Gastroesophageal sphincter (tissue), 4 donors: ENCODE measurements at regions not wholly inside any gene's neighbourhood (a gene's known extent, or its start where the extent isn't known, plus 50 kb on each side); places are given as distances from the start of the nearest gene placed in this dataset.
"Not testable (repeated sequence)": the region's sequence is repeated elsewhere in the genome, so short reads cannot be mapped to it uniquely, and the experiment has no call there.

Source experiments
- ATAC-seq: fragments of 150-250 bp; one replicate; pipeline ENCODE4 v1.9.1; 2016; ENCODE audit warnings: mild to moderate bottlenecking, moderate library complexity
- H3K27ac ChIP-seq, 4 donors: fragments of 200-600 bp; sonication (generic) in 3 of 4; 1 replicate in 3 of 4; 2 replicates in 1 of 4; pipeline ENCODE4 v1.5.1; 2016 to 2019
- H3K27me3 ChIP-seq: fragments of 200-600 bp; sonication (generic); one replicate; pipeline ENCODE4 v1.5.1; 2019
- H3K36me3 ChIP-seq, 2 donors: fragments of 200-600 bp; sonication (generic); one replicate each; pipeline ENCODE4 v1.5.1; 2019; ENCODE audit warnings: control low read depth in 1 of 2
- H3K4me1 ChIP-seq, 3 donors: fragments of 200-600 bp; sonication (generic); 1 replicate in 2 of 3; 2 replicates in 1 of 3; pipeline ENCODE4 v1.5.1; 2016 to 2019; ENCODE audit warnings: control low read depth in 2 of 3
- H3K4me3 ChIP-seq, 2 donors: fragments of 200-600 bp; sonication (generic); one replicate each; pipeline ENCODE4 v1.5.1; 2019; ENCODE audit warnings: mild to moderate bottlenecking in 1 of 2, moderate library complexity in 1 of 2
- H3K9me3 ChIP-seq, 3 donors: fragments of 200-600 bp; sonication (generic); one replicate each; pipeline ENCODE4 v1.5.1; 2017 to 2019; ENCODE audit warnings: control low read depth in 2 of 3
- CTCF ChIP-seq, 4 experiments: fragments of 200-600 bp in 2 of 4; fragments of 450-650 bp in 2 of 4; sonication (generic) in 1 of 4; IDR thresholded peaks; one replicate each; pipeline ENCODE4 v1.5.1; 2017 to 2019; ENCODE audit warnings: antibody characterized with exemption in 4 of 4, mild to moderate bottlenecking in 2 of 4, moderate library complexity in 2 of 4
- EP300 ChIP-seq: sonication (generic); formaldehyde crosslinking; IDR thresholded peaks from one replicate; pipeline ENCODE4 v1.6.1; 2017; ENCODE audit warnings: antibody characterized with exemption, mild to moderate bottlenecking
- POLR2A ChIP-seq, 2 donors: fragments of 450-650 bp; IDR thresholded peaks; one replicate each; pipeline ENCODE4 v1.6.1; 2017; ENCODE audit warnings: antibody characterized with exemption in 2 of 2, mild to moderate bottlenecking in 2 of 2, moderate library complexity in 1 of 2
- POLR2AphosphoS5 ChIP-seq: sonication (generic); formaldehyde crosslinking; IDR thresholded peaks from one replicate; pipeline ENCODE4 v1.6.1; 2017; ENCODE audit warnings: antibody characterized with exemption
- WGBS, 2 donors: methylation state at CpG; one replicate each; pipeline ENCODE4 v1.1.5; 2018; ENCODE audit warnings: low coverage in 1 of 2; 5-methylcytosine and 5-hydroxymethylcytosine counted together

DNA sequence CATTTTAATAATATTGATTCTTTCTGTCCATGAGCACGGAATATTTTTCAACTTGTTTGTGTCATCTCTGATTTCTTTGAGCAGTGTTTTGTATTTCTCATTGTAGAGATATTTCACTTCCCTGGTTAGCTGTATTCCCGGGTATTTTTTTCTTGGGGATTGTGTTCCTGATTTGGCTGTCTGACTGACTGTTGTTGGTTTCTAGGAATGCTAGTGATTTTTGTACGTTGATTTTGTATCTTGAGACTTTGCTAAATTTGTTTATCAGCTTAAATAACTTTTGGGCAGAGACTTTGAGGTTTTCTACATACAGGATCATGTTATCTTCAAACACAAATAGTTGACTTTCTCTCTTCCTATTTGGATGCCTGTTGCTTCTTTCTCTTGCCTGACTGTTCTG, 418.8 kb upstream of the ALCAM start:
- ATAC-seq = no peak
- Histone ChIP-seq H3K4me3 (no peak overlapping the region), H3K9me3 (no peaks in the 10 kb centered on the region), H3K27me3 (no peaks in the 10 kb centered on the region), H3K36me3 (no peaks in the 10 kb centered on the region), H3K27ac (no peak overlapping the region), H3K4me1 (no peaks in the 10 kb centered on the region)
- 25 to 55% methylated on average over 3 of the region's 3 CpGs for WGBS, 2 donors
- no peak for TF ChIP-seq POLR2A (IDR thresholded peaks at IDR 0.05)
- TF ChIP-seq POLR2AphosphoS5 = no peak
- no peak for TF ChIP-seq CTCF (IDR thresholded peaks at IDR 0.05)
- TF ChIP-seq EP300 = no peak

DNA sequence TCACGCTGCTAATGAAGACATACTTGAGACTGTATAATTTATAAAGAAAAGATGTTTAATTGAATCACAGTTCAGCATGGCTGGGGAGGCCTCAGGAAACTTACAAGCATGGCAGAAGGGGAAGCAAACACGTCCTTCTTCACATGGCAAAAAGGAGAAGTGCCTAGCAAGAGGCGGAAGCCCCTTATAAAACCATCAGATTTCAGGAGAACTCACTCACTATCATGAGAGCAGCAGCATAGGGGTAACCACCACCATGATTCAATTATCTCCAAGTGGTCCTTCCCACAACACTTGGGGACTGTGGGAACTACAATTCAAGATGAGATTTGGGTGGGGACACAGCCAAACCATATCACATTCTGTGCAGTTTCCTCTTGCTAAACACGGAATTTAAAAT, 416.9 kb upstream of the ALCAM start:
- WGBS, 2 donors = 60 to 89% methylated on average over 3 to 4 of the region's 4 CpGs
- not testable (repeated sequence) for H3K27me3 ChIP-seq, H3K4me1 ChIP-seq, H3K36me3 ChIP-seq, H3K4me3 ChIP-seq, H3K27ac ChIP-seq, ATAC-seq, H3K9me3 ChIP-seq

GRCh38 chr3:104951426-104951825, 415.3 kb upstream of the ALCAM start:
- ATAC-seq = no peak
- H3K4me1 ChIP-seq = no peaks in the 10 kb centered on the region
- H3K9me3 ChIP-seq = no peaks in the 10 kb centered on the region
- H3K27ac ChIP-seq = no peak overlapping the region
- no peaks in the 10 kb centered on the region for H3K36me3 ChIP-seq
- WGBS, 2 donors = 85 to 95% methylated on average over 2 of the region's 2 CpGs
- no peak overlapping the region for H3K4me3 ChIP-seq
- no peaks in the 10 kb centered on the region for H3K27me3 ChIP-seq
- TF ChIP-seq CTCF (IDR thresholded peaks at IDR 0.05) = no peak
- TF ChIP-seq POLR2AphosphoS5 = no peak
- TF ChIP-seq EP300 = no peak
- no peak for TF ChIP-seq POLR2A (IDR thresholded peaks at IDR 0.05)

- no peak overlapping the region for H3K4me3 ChIP-seq
- no peaks in the 10 kb centered on the region for H3K4me1 ChIP-seq
- ATAC-seq = no peak
- TF ChIP-seq EP300 = no peak
- no peak for TF ChIP-seq CTCF (IDR thresholded peaks at IDR 0.05)
- TF ChIP-seq POLR2A (IDR thresholded peaks at IDR 0.05) = no peak
- TF ChIP-seq POLR2AphosphoS5 = no peak
- no peaks in the 10 kb centered on the region for H3K36me3 ChIP-seq
- H3K27me3 ChIP-seq = no peaks in the 10 kb centered on the region
- WGBS, 2 donors = 22 to 39% methylated on average over 2 of the region's 2 CpGs
- H3K9me3 ChIP-seq = no peaks in the 10 kb centered on the region
- no peak overlapping the region for H3K27ac ChIP-seq
Measured at GRCh38 chr3:104952146-104952972, 414.4 kb upstream of the ALCAM start.

DNA sequence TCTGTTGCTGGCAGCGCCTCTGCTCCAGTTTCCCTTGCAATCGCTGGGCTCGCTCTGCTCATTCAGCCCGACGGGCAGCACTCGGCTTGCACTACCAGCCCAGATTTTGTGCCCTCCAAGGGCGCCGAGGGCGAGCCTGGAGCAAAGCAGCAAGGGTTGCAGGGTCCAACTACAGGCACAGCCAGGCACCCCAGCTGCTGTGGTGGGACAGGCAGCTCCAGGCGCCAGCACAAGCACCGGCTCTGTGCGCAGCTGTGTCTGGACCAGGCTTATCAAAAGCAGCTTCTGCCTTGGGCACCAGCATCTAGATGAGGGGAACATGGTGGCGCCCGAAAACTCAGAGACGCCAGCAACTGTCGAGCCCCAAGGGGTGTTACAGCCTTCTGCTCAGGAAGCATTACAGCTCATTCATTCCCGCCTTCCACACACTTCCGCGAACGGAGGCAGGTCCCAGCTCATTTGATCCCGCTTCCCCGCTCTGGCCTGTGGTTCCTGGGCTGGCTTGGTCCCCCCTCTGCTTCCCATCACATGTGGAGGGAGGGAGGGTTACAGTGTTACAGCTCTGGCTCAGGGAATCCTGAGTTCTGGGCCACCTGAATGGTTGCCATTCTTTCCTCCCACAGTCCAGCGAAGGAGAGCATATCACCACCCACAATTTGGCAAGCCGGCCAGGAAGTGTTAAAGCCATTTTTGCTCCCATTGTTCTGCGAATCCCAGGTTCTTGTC, 409.9 kb upstream of the ALCAM start:
- TF ChIP-seq CTCF (IDR thresholded peaks at IDR 0.05) (no peak), POLR2A (IDR thresholded peaks at IDR 0.05) (no peak), POLR2AphosphoS5 (no peak), EP300 (no peak)
- Histone ChIP-seq H3K27ac (no peak overlapping the region), H3K36me3 (no peaks in the 10 kb centered on the region), H3K4me3 (no peak overlapping the region), H3K27me3 (no peaks in the 10 kb centered on the region), H3K4me1 (peaks cover 0 to 6% (median 0%) of the 10 kb centered on the region in 3 donors), H3K9me3 (no peaks in the 10 kb centered on the region)
- WGBS, 2 donors = 98% methylated on average over 16 of the region's 25 CpGs; no CpG with 5 or more reads in 1 of the 2 donors
- no peak for ATAC-seq
